B cell (primary cell): ENCODE measurements at regions not wholly inside any gene's neighbourhood (a gene's known extent, or its start where the extent isn't known, plus 50 kb on each side); places are given as distances from the start of the nearest gene placed in this dataset.
"Not testable (repeated sequence)": the region's sequence is repeated elsewhere in the genome, so short reads cannot be mapped to it uniquely, and the experiment has no call there.

ENCODE experiments used
- CTCF ChIP-seq: fragments of 200-600 bp; IDR thresholded peaks from one replicate; pipeline ENCODE4 v1.8.0; 2022; ENCODE audit warnings: antibody characterized with exemption, mild to moderate bottlenecking
- EZH2 ChIP-seq: IDR thresholded peaks from 2 replicates; pipeline ENCODE4 v1.6.1; 2012; ENCODE audit warnings: borderline replicate concordance, low read depth, mild to moderate bottlenecking, moderate library complexity, low read length; ENCODE audit not compliant: insufficient read depth, poor library complexity, severe bottlenecking

GRCh38 chr18:65605352-65605751, 145.5 kb upstream of the CDH7 start:
- TF ChIP-seq CTCF, EZH2: not testable (repeated sequence)
